A549 (cell line): ENCODE measurements at regions not wholly inside any gene's neighbourhood (a gene's known extent, or its start where the extent isn't known, plus 50 kb on each side); places are given as distances from the start of the nearest gene placed in this dataset.
"Not testable (repeated sequence)": the region's sequence is repeated elsewhere in the genome, so short reads cannot be mapped to it uniquely, and the experiment has no call there.

Experiments used
- ATAC-seq, 2 experiments: fragments of 200-7000 bp in 1 of 2; fragments of >200 bp in 1 of 2; cut with Nextera tagmentation in 1 of 2; cut with Tn5 transposase in 1 of 2; 3 replicates each; pipeline versions ENCODE4 v1.8.0 to v1.9.1; 2018 to 2020; ENCODE audit warnings: mild to moderate bottlenecking in 1 of 2, moderate library complexity in 1 of 2
- CTCF ChIA-PET: fragments of 300-600 bp; sonication (Branson Sonifier 250); formaldehyde crosslinking; extraction: SDS; loops from one replicate; lab custom pipeline; 2021; ENCODE audit warnings: antibody characterized with exemption, inconsistent platforms; lab: Yijun Ruan, JAX
- POLR2A ChIA-PET: fragments of 350-600 bp; formaldehyde crosslinking; extraction: SDS; loops from one replicate; lab custom pipeline; 2021; ENCODE audit warnings: antibody characterized with exemption, inconsistent platforms; lab: Yijun Ruan, JAX
- DNase-seq, 2 experiments: peaks; one replicate each; pipeline versions ENCODE4 v3.0.0 to v3.0.0-alpha.2; 2011 to 2016; ENCODE audit warnings: low read depth in 1 of 2, low spot score in 1 of 2
- FAIRE-seq: peaks from 2 replicates; lab custom pipeline; 2011; peaks lifted over from hg19 to GRCh38; lab: Jason Lieb, UNC
- H3K27ac ChIP-seq, 2 experiments: fragments of >200 bp; sonication (Bioruptor Twin); formaldehyde crosslinking; 3 replicates each; pipeline ENCODE4 v1.5.1; 2016 to 2017
- H3K4me1 ChIP-seq: fragments of >200 bp; sonication (Bioruptor Twin); formaldehyde crosslinking; 3 replicates; pipeline ENCODE4 v1.6.1; 2016
- H3K4me2 ChIP-seq: fragments of >200 bp; sonication (Bioruptor Twin); formaldehyde crosslinking; 3 replicates; pipeline ENCODE4 v1.6.1; 2016
- H3K4me3 ChIP-seq: fragments of >200 bp; sonication (Bioruptor Twin); formaldehyde crosslinking; 3 replicates; pipeline ENCODE4 v1.5.1; 2016
- H3K9me3 ChIP-seq: fragments of >200 bp; sonication (Bioruptor Twin); formaldehyde crosslinking; 3 replicates; pipeline ENCODE4 v1.6.1; 2016
- CHD4 ChIP-seq: fragments of 200-600 bp; sonication (generic); IDR thresholded peaks from 2 replicates; pipeline ENCODE4 v1.6.1; 2016; ENCODE audit warnings: antibody characterized with exemption, mild to moderate bottlenecking, borderline replicate concordance
- EP300 ChIP-seq, 2 experiments: fragments of >200 bp; sonication (Bioruptor Twin); formaldehyde crosslinking; IDR thresholded peaks; 2 replicates in 1 of 2; 3 replicates in 1 of 2; pipeline ENCODE4 v1.6.1; 2016 to 2017
- ESRRA ChIP-seq: fragments of 150-350 bp; IDR thresholded peaks from 2 replicates; pipeline ENCODE4 v1.6.1; 2014; ENCODE audit warnings: mild to moderate bottlenecking, low read length, borderline replicate concordance
- FOSL2 ChIP-seq, 2 experiments: fragments of 450-650 bp in 1 of 2; fragments of >200 bp in 1 of 2; sonication (Bioruptor Twin) in 1 of 2; formaldehyde crosslinking; IDR thresholded peaks; 2 replicates each; pipeline versions ENCODE4 v1.5.0 to v1.6.1; 2016 to 2020; ENCODE audit warnings: mild to moderate bottlenecking in 1 of 2, moderate library complexity in 1 of 2
- GATA3 ChIP-seq: IDR thresholded peaks from 2 replicates; pipeline ENCODE4 v1.6.1; 2012; ENCODE audit warnings: borderline replicate concordance
- HOXA7 ChIP-seq: fragments of 250-450 bp; sonication (Bioruptor Pico); IDR thresholded peaks from 2 replicates; pipeline ENCODE4 v1.5.0; 2020; ENCODE audit warnings: mild to moderate bottlenecking, moderate library complexity
- KDM1A ChIP-seq: fragments of 200-600 bp; sonication (generic); IDR thresholded peaks from 2 replicates; pipeline ENCODE4 v1.6.1; 2016; ENCODE audit warnings: low read depth, mild to moderate bottlenecking
- MAFK ChIP-seq: fragments of 450-650 bp; IDR thresholded peaks from 2 replicates; pipeline ENCODE4 v1.6.1; 2014; ENCODE audit not compliant: partially characterized antibody
- MAZ ChIP-seq: fragments of 150-350 bp; IDR thresholded peaks from 2 replicates; pipeline ENCODE4 v1.6.1; 2014; ENCODE audit warnings: antibody characterized with exemption, low read depth, low read length, borderline replicate concordance
- MYC ChIP-seq: IDR thresholded peaks from 2 replicates; pipeline ENCODE4 v1.6.1; 2012; ENCODE audit warnings: mild to moderate bottlenecking, inconsistent platforms, low read length, improper control_type of control experiment, borderline replicate concordance
- NPAS2 ChIP-seq: fragments of 250-450 bp; sonication (Bioruptor Pico); IDR thresholded peaks from 2 replicates; pipeline ENCODE4 v1.8.0; 2022; ENCODE audit warnings: mild to moderate bottlenecking, moderate library complexity, borderline replicate concordance
- POLR2AphosphoS2 ChIP-seq: conservative IDR thresholded peaks from 2 replicates; pipeline ENCODE4 v1.6.1; 2012; ENCODE audit warnings: low read length, improper control_type of control experiment, inconsistent platforms
- RNF2 ChIP-seq: fragments of 200-600 bp; sonication (generic); IDR thresholded peaks from 2 replicates; pipeline ENCODE4 v1.6.1; 2016; ENCODE audit warnings: low read depth, mild to moderate bottlenecking, antibody characterized with exemption, moderate library complexity, borderline replicate concordance
- ZC3H11A ChIP-seq: fragments of 450-650 bp; IDR thresholded peaks from 2 replicates; pipeline ENCODE4 v1.6.1; 2014; ENCODE audit warnings: antibody characterized with exemption, mild to moderate bottlenecking
- WGBS: methylation state at CpG from one replicate; pipeline ENCODE4 v1.1.6; 2017; ENCODE audit errors: missing lambda C conversion rate; 5-methylcytosine and 5-hydroxymethylcytosine counted together
- TF ChIP-seq, protein P1 (sequence below): fragments of 200-600 bp; sonication (generic); IDR thresholded peaks from 2 replicates; pipeline ENCODE4 v1.6.1; 2016; ENCODE audit warnings: antibody characterized with exemption, mild to moderate bottlenecking, moderate library complexity
- TF ChIP-seq, protein P2 (sequence below): fragments of >200 bp; sonication (Bioruptor Twin); formaldehyde crosslinking; IDR thresholded peaks from 3 replicates; pipeline ENCODE4 v1.5.1; 2016
- TF ChIP-seq, protein P3 (sequence below): IDR thresholded peaks from 2 replicates; pipeline ENCODE4 v1.6.1; 2012
- TF ChIP-seq, protein P4 (sequence below): fragments of >200 bp; sonication (Bioruptor Twin); formaldehyde crosslinking; IDR thresholded peaks from 2 replicates; pipeline ENCODE4 v1.6.1; 2016

DNA sequence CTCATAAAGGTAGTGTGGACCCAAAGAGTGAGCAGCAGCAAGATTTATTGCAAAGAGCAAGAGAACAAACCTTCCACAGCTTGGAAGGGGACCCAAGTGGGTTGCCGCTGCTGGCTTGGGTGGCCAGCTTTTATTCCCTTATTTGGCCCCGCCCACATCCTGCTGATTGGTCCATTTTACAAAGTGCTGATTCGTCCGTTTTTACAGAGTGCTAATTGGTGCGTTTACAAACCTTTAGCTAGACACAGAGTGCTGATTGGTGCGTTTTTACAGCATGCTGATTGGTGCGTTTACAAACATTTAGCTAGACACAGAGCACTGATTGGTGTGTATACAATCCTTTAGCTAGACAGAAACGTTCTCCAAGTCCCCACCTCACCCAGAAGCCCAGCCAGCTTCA is 265.2 kb upstream of the HTR1E start:
- ATAC-seq, H3K4me3 ChIP-seq, H3K4me2 ChIP-seq, POLR2A ChIA-PET, H3K27ac ChIP-seq, H3K9me3 ChIP-seq, H3K4me1 ChIP-seq, CTCF ChIA-PET, FAIRE-seq, DNase-seq: not testable (repeated sequence)
- TF ChIP-seq MAFK, result peak; percentile 40
- 20% methylated on average over 6 of the region's 8 CpGs for WGBS

DNA sequence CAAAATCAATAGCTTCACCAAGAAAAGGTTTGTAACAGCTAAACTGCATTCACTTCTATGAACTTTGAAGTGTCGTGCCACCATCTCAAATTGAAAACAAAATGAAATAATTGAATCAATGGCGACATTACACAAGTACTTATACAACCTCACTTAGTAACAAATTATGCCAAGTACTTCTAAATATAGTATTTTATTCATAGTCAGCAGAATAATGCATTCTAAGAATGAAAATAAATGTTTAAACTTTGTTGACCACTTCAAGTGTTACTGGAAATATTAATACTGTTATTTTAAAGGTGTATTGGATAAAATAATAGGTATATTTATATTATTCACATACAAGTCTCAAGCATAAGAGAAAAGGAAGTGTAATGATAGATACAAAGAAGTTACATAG is 280.1 kb upstream of the HTR1E start:
- no peak for TF ChIP-seq ESRRA
- TF ChIP-seq MAFK, result peak; percentile 61
- ChIA-PET CTCF (no interaction called here), POLR2A (no interaction called here)
- Histone ChIP-seq H3K4me2 (no peak overlapping the region), H3K27ac (no peak overlapping the region), H3K4me1 (no peaks in the 10 kb centered on the region), H3K4me3 (no peak overlapping the region), H3K9me3 (no peaks in the 10 kb centered on the region)
- 3% methylated on average over 2 of the region's 2 CpGs for WGBS
- FAIRE-seq, result no peak
- ATAC-seq, result no peak
- DNase-seq, result no peak

DNA sequence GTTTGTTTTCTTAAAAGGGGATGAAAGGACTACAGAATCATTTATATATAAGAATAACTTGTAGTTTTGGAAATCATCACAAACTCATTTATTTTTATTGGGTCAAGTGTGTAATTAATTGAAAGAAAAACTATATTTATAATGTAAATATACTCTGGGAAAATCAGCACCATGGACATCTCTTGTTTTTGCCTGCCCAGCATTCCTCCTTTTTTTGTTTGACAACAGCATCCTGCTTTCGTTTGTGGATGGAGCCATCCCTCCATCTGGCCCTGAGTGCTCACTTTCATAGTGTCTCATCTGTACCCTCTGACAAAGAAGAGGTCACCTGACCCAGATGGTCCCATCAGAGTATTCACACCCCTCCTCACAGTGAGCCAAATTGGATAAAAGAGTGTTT is 308.2 kb upstream of the HTR1E start:
- TF ChIP-seq, protein P1, sequence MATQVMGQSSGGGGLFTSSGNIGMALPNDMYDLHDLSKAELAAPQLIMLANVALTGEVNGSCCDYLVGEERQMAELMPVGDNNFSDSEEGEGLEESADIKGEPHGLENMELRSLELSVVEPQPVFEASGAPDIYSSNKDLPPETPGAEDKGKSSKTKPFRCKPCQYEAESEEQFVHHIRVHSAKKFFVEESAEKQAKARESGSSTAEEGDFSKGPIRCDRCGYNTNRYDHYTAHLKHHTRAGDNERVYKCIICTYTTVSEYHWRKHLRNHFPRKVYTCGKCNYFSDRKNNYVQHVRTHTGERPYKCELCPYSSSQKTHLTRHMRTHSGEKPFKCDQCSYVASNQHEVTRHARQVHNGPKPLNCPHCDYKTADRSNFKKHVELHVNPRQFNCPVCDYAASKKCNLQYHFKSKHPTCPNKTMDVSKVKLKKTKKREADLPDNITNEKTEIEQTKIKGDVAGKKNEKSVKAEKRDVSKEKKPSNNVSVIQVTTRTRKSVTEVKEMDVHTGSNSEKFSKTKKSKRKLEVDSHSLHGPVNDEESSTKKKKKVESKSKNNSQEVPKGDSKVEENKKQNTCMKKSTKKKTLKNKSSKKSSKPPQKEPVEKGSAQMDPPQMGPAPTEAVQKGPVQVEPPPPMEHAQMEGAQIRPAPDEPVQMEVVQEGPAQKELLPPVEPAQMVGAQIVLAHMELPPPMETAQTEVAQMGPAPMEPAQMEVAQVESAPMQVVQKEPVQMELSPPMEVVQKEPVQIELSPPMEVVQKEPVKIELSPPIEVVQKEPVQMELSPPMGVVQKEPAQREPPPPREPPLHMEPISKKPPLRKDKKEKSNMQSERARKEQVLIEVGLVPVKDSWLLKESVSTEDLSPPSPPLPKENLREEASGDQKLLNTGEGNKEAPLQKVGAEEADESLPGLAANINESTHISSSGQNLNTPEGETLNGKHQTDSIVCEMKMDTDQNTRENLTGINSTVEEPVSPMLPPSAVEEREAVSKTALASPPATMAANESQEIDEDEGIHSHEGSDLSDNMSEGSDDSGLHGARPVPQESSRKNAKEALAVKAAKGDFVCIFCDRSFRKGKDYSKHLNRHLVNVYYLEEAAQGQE, result no peak
- no peak for TF ChIP-seq MAZ
- no peak for TF ChIP-seq ZC3H11A
- no peak for TF ChIP-seq MYC
- TF ChIP-seq HOXA7 (CRISPR knock-in tag), result no peak
- TF ChIP-seq CHD4, result no peak
- no peaks in the 10 kb centered on the region for H3K9me3 ChIP-seq
- no peak for FAIRE-seq
- H3K4me3 ChIP-seq, result no peak overlapping the region
- no peak overlapping the region for H3K27ac ChIP-seq
- ATAC-seq, result no peak
- H3K4me2 ChIP-seq, result no peak overlapping the region
- ChIA-PET POLR2A (no interaction called here), CTCF (no interaction called here)
- no peaks in the 10 kb centered on the region for H3K4me1 ChIP-seq
- no peak for DNase-seq
- WGBS, result 4% methylated on average over 1 of the region's 1 CpG

DNA sequence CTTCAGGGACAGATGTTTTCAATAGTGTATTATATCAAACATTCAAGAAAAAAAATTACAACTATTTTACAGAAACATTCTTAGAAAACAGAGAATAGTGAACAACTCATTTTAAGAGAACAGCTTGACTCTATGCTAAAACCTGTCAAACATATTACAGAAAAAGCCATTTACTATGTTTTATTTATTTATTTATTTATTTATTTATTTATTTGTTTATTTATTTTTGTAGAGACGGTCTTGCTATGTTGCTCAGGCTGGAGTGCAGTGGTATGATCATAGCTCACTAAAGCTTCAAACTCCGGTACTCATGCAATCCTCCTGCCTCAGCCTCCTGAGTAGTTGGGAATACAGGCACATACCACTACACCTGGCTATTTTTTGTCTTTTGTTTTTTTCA is 317.9 kb upstream of the HTR1E start:
- H3K9me3 ChIP-seq, result no peaks in the 10 kb centered on the region
- no peaks in the 10 kb centered on the region for H3K4me1 ChIP-seq
- FAIRE-seq (no peak), ATAC-seq (no peak), DNase-seq (no peak)
- TF ChIP-seq FOSL2 (IDR thresholded peaks at IDR 0.05) (no peak), FOSL2 (CRISPR knock-in tag; IDR thresholded peaks at IDR 0.05) (no peak), POLR2AphosphoS2 (no peak), KDM1A (no peak), EP300 (IDR thresholded peaks at IDR 0.05) (no peak), NPAS2 (no peak), RNF2 (no peak), GATA3 (no peak)
- TF ChIP-seq, protein P2, sequence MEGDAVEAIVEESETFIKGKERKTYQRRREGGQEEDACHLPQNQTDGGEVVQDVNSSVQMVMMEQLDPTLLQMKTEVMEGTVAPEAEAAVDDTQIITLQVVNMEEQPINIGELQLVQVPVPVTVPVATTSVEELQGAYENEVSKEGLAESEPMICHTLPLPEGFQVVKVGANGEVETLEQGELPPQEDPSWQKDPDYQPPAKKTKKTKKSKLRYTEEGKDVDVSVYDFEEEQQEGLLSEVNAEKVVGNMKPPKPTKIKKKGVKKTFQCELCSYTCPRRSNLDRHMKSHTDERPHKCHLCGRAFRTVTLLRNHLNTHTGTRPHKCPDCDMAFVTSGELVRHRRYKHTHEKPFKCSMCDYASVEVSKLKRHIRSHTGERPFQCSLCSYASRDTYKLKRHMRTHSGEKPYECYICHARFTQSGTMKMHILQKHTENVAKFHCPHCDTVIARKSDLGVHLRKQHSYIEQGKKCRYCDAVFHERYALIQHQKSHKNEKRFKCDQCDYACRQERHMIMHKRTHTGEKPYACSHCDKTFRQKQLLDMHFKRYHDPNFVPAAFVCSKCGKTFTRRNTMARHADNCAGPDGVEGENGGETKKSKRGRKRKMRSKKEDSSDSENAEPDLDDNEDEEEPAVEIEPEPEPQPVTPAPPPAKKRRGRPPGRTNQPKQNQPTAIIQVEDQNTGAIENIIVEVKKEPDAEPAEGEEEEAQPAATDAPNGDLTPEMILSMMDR, result no peak
- TF ChIP-seq, protein P3, sequence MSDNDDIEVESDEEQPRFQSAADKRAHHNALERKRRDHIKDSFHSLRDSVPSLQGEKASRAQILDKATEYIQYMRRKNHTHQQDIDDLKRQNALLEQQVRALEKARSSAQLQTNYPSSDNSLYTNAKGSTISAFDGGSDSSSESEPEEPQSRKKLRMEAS, result no peak
- TF ChIP-seq, protein P4, sequence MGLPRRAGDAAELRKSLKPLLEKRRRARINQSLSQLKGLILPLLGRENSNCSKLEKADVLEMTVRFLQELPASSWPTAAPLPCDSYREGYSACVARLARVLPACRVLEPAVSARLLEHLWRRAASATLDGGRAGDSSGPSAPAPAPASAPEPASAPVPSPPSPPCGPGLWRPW, result no peak
- WGBS, result 47% methylated on average over 2 of the region's 2 CpGs
- H3K4me3 ChIP-seq, result no peak overlapping the region
- CTCF ChIA-PET, result no interaction called here
- POLR2A ChIA-PET, result no interaction called here
- H3K4me2 ChIP-seq, result no peak overlapping the region
- H3K27ac ChIP-seq, result no peak overlapping the region
